GM18508 (cell line): ENCODE measurements at regions not wholly inside any gene's neighbourhood (a gene's known extent, or its start where the extent isn't known, plus 50 kb on each side); places are given as distances from the start of the nearest gene placed in this dataset.

Source experiments
- ATAC-seq: cut with Tn5 transposase; IDR thresholded peaks from one replicate; pipeline ENCODE4 v1.9.1; 2021; ENCODE audit warnings: moderate number of reproducible peaks; ENCODE audit not compliant: insufficient read depth, unreplicated experiment

DNA sequence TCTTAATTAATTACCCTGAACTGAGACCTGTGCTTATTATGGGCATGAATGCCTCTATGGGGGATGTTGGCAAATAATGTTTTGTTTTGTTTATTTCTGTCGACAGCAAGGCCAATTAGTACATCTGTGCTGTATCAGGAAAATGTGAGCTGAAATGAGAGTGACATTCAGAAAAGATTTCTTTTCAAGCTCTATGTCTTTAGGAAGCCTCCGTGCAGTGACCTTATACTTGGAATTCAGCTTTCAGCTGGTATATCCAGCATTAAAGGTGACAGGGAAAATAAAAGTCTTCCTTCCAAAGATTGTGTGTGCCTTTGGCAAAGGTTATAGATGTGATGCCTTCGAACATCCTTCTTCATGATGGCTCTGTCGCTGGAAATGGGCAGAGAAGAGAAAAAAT lies 1061.1 kb downstream of the SORCS3 start:
- no peak for ATAC-seq

DNA sequence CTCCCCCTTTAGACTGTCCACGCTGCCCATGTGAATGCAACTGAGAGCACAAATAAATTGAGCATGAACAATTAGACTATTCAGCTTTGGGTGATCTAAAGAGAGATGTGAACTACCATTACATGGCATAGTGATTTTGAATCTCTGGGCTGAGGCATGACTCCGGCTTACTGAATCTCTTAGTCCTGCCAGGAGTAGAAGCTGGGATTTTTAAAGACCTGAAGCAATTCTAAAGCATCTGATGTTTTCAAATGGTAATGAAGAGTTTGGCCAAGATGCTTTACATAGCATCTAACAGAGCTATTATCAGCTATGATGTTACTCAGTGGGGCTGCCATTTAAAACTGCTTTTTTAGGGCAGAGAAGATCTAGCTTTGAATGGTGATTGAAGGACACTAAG lies 1059.1 kb downstream of the SORCS3 start:
- no peak for ATAC-seq

DNA sequence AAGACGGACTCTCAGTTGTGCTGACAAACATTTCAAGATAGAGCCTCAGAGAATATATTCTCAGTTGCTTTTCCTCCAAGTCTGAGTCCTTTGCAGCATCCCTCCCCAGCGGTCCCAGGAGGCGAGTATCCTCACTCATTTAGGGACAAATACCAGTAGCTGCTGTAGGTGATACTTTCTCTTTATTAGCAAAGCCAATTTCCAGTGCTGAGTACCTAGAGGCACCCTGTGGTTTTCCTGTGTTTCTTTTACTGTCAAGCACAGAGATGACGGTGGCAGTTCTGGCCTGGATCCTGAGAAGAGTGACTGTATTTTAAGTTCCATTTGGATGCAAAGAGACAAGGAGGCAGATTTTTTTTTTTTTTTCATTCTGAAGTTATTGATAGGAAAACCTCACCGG lies 1058.4 kb downstream of the SORCS3 start:
- ATAC-seq, result no peak

DNA sequence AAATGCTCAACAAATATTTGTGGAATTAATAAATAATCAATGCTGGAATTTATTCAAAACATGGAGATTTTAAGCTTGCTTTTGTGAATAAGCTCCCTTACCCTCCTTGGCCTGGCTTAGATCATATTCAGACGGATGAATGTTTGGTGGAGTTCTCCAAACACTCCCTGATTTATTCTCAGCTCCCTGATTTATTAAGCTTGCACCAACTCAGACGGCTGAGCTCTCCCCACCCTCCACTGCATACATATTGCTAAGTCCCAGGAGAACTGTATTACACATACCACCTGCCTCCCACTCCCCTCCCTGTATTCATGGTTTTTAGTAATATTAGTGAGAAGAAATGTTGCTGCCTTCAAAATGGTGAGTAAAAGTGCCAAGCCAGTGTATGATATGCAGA lies 1057.5 kb downstream of the SORCS3 start:
- no peak for ATAC-seq

DNA sequence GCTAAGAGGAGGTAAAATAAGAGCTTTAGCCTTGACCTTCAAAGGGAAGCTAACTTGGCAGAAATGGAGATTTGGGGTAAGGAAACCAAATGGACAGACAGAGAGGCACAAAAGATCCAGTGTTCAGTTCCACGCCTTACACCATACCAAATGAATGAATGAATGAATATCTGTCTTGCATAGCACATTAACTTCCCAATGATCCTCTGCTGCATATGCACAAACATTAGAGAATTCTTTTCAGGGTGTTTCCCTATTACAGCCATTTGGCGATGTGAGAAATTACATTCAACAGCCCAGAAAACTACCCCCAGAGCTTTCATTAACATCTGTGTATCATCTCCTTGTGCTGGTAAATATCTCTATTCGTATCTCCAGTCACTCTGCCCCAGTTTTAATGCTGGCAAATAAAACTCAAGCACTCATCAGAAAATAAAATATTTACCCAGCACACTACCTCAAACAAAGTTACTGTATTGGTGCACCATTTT lies 1056.2 kb downstream of the SORCS3 start:
- no peak for ATAC-seq

DNA sequence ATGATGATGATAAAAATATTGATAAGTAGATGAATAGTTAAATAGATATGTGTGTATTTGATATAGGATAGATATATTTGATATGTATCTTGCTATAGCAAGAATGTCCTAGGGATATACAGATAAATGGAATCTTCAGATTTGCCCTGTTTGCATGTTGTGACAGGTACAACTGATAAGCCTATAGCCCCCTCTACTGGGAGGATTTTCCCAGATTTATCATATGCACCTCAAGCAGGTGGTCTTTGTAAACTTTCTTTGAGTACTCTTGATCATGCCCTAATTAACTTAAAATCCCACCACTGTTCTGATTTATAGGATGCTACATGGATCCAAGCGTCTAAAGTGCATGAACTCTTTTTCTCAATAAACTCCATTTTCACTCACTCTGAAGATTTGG lies 1050.7 kb downstream of the SORCS3 start:
- no peak for ATAC-seq

DNA sequence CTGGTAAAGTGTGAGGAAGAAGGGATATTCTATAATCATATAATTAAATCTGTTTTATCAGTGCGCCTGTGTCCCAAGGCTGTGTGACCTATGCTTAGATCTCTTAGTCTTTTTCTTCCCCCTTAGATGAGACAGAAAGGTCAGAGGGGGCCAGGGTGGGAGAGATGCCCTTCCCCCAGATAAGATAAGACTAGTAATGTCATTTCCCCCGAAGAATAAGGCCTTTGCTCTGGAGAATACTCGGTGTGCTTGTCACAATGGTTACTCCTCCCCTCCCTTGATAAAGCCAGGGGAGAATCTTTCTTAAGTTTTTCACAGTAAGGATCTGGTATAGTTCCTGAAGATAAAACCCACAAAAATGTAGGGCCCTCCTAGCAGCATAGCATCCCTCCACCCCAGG lies 1041.8 kb downstream of the SORCS3 start:
- no peak for ATAC-seq

DNA sequence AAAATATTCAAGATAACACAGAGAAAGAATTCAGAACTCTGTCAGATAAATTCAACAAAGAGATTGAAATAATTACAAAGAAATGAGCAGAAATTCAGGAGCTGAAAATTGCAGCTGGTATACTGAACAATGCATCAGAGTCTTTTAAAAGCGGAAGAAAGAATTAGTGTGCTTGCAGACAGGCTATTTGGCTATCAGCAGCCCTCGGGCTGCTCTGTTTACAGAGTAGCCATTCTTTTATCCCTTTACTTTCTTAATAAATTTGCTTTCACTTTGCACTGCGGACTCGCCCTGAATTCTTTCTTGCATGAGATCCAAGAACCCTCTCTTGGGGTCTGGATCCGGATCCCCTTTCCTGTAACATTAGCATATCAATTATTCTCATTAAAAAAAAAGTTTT lies 1040.0 kb downstream of the SORCS3 start:
- ATAC-seq, result no peak

DNA sequence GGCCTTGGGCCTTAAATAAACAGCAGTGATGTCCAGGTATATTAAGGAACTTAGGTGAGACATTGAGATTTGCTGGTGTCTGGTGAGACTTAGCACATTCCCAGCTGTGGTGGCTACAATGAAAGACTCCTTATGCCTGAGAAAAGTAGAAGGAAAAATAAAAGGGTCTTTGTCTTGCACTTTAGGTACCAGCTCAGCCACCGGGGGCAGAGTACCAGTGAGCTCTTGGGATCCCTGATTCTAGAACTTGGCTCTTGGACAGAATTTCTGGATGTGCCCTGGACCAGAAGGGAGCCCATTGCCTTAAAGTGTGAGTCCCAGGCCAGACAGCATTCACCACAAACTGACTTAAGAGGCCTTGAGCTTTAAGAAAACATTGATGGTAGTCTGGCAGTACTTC lies 1038.7 kb downstream of the SORCS3 start:
- ATAC-seq, result no peak

DNA sequence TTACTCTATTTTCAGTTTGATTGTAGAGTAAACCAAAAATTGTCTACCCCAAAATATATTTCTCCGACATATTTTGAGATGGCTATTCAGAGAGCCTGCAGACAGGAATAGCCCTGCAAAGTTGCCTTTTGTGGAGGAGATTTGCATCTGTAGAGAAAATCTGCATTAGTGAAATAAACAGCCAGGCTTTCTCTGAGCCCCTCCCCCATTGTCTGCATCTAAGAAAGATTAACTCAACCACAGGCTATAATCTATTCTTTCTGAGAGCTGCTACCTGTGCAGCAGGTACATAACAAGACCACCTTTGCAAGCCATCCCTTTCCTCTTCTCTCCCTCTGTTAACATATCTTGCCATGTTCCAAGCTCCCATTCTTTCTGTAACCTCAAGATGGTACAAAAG lies 1034.2 kb downstream of the SORCS3 start:
- ATAC-seq, result no peak

DNA sequence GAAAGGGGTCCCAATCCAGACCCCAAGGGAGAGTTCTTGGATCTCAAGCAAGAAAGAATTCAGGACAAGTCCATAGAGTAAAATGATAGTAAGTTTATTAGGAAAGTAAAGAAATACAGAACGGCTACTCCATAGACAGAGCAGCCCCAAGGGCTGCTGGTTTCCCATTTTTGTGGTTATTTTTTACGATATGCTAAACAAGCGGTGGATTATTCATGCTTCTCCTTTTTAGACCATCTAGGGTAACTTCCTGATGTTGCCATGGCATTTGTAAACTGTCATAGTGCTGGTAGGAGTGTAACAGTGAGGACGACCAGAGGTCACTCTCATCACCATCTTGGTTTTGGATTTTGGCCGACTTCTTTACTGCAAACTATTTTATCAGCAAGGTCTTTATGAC lies 1033.4 kb downstream of the SORCS3 start:
- ATAC-seq, result no peak

DNA sequence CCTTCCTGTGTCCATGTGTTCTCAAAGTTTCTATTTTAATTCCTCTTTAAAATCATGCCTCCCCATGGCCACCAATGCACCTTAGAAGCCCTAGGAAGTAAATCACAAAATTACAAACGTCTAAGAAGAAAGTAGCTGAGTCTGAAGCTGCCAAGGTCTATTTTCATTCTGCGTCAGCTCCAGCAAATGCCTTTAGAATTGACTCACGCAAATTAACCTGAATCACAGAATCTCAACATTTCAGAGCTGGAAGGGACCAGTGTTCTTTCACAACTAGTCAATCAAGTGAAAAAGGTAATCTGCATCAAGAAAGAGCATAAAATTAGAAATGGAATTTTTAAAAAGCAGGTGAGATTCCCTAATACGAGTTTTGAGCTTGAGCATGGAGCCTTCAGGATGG lies 1017.6 kb downstream of the SORCS3 start:
- no peak for ATAC-seq

DNA sequence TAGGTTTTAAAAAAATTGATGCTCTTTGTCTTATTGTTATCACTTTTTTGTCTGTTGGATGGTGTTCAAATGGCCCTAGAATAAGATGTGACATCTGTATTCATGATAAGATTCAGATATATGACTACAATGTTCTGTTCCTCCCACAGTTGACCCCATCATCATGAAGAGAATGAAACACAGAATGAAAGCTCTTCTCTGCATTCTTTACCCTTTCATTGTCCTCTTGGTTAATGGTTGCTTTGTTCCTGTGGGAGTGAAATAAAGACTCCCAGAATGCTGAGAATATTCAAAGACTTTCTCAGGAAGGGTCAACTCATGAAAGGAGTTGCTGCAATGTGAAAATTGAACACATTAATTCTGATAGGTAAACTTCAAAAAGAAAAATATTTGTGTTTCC lies 1015.8 kb downstream of the SORCS3 start:
- ATAC-seq, result no peak

DNA sequence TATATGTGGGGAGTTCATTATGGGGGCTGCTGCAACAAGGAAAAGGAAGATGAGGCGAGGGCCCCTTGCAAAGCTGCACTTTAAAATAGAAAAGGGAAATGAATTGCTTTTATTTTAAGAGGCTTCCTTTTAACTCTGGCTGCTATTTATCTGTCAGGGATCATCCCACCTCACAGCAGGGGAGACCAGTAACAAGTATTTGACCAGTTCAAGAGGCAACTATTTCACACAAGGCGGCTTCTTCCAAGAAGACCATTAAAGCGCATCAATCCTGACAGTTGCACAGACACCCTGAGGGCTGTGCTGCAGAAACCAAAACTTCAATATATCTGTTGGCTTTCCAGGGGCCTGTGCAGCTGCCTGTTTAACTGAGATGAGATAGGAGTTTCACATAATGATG lies 1009.2 kb downstream of the SORCS3 start:
- ATAC-seq, result no peak

DNA sequence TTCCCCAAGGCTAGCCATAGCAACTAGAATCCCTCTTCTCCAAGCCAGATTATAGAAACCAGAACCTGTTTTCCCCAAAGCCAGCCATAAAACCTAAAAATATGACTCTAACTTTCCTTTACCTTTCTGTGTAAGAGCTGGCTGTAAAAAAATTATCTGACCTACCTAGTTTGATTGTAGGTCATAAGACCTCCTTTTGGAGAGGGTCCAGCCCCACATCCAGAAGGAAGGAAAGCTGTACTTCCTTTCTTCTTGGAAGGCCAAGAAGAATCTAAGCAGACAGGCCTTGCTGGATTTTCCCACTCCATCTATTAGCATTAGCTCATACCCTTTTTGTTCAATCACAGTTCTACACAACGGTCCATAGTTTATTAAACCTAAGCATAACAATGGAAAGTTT lies 1006.3 kb downstream of the SORCS3 start:
- no peak for ATAC-seq

DNA sequence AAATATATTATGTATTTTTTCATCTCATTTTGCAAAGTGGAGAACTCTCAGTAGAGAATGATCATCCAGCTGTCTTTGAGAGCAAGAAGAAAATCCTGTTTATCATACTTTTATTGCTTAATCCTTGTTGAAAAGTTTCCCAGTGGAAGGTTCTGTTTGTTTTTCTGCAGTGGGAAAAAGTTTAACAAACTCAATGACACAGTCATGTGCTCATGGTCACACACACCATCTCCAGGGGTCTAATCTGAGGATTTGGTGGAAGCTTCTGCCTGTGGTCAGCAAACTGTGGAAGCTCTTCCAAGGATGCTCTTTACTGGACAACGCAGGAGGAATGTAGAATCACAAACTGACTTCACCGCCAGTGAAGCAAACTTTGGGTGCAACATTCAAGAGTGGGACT lies 1003.9 kb downstream of the SORCS3 start:
- ATAC-seq, result no peak

DNA sequence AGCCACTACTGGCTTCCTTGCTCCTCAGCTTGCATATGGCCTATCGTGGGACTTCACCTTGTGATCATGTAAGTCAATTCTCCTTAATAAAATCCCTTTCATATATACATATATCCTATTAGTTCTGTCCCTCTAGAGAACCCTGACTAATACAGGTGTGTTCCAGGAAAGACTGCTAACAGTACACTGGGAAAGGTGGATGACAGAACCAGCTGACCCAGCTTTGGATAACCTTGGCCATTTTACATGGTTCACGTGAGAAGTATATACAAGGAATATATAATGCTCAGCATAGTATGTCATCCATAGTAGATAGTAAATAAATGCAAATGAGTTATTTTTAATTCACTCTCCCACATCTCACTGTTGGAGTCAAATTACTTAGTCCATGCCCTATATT lies 1003.5 kb downstream of the SORCS3 start:
- ATAC-seq, result no peak

DNA sequence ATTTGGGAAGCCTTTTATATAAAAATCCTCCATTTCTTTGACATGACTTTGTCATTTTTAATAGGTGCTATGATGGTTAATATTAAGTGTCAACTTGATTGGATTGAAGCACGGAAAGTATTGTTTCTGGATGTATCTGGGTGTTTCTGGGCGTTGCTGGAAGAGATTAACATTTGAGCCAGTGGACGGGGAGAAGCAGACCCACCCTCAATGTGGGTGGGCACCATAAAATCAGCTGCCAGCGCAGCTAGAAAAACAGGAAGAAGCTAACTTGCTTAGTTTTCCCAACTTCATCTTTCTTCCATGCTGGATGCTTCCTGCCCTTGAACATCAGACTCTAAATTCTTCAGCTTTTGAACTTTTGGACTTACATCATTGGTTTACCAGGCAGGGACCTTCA lies 1003.0 kb downstream of the SORCS3 start:
- no peak for ATAC-seq

DNA sequence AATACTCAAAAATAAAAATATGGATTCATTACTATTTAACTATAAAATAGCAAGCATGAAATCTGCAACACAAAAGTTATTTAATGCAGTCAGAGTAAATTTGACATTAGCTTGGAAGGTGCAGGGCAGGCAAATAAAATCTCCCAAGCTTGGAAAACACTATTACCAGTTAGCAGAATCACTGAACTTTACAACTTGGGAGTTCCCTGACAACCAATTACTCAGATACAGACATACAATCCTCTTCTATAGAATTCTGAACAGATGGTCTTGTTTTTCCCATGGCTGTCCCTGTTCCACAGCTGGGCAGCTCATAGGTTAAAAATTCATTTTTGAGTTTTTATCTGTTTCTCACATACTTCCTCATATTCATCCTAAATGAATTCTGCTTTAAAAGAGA lies 1002.6 kb downstream of the SORCS3 start:
- ATAC-seq, result no peak

DNA sequence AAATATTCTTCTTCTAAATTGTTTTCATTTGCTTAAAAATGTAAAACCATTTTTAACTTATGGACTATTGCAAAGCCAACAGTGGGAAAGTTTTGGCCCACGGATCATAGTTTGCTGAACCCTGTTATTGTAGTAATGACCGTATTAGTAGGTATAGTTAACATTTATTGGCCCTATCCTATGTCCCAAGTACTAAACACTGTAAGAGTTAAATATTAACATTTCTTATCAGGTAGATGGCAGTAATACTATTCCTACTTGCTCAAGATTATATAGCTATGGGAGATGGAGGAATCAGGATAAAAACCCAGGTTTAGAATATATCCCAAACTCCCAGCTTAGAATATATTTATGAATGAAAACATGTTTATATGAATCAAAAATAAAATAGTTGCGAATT lies 993.2 kb downstream of the SORCS3 start:
- ATAC-seq, result no peak

DNA sequence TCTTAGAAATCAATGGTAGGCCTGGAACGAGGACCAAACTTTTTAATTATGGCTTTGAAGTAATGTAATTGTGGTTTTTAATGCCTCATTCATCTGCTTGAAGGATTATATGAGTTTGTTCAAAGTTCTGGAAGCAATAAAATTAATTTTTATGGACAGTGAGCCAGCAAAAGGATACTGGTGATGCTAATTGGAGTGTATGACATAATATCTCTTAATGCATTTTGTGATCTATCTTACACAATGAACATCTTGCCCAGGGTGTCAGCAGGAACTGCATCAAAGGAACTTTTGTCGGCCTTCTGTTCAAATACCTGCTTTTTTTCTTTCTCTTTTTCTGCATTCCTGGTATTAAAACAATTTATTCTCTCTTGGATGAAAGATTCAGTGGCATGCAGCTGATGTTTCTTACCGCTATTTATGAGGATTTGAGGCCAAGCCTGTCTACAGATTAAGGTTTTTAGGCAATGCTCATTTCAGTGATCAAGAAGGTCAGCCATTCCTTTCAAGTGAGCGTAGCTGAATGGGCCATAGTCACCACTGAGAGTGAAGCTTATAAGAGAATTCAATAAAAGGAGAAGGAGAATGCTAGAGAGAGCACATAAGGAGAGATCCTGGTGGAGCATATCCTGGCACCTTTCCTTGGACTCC lies 974.8 kb downstream of the SORCS3 start:
- ATAC-seq, result no peak

DNA sequence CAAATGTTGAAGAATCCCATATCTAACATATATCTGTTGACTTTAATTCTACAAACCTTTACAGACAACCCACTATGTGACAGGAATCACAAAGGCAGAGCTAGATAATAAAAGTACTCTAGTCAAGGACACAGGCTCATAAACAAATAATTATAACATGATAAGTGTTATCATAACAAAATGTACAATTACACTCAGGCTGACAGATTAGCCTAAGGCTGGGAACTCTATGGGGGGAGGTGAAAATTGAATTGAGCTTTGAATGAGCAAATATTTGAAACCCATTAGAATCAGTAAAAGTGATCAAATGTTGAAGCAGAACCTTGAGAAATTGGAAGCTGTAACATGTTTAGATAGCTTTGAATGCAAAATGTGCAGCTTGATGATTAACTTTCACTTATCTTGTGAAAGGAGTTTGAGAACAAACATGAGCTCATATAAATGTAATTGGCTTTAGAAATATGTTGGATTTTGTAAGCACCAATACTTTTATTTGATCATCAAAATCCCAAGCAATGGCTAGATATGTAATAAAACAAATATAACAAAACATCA lies 970.2 kb downstream of the SORCS3 start:
- no peak for ATAC-seq

DNA sequence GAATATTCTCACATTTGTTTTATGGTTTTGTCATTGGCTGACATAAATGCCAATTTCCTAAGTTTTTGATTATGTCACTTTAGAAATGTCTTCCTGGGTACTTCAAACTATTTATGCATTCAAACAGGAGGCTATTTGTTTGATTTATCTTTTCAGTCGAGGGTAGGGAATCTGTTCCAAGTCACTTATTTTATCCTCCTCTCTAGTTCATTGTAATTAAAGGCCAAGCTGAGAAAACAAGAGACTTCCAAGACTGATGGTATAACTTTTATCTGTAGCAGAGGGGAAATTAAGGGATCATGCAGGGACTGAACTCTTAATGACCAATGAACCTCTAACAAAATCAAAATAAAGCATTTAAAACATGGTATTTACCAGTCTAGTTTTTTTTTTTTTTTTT lies 968.4 kb downstream of the SORCS3 start:
- ATAC-seq, result no peak
